Esophagus mucosa (tissue), 1 donor: ENCODE measurements at regions not wholly inside any gene's neighbourhood (a gene's known extent, or its start where the extent isn't known, plus 50 kb on each side); places are given as distances from the start of the nearest gene placed in this dataset.

Experiments
- ATAC-seq: fragments of 200-7000 bp; cut with Tn5 transposase; one replicate; pipeline ENCODE4 v1.9.1; 2020
- donor health status: DM: yes; HTN: yes; CAD: no.

DNA sequence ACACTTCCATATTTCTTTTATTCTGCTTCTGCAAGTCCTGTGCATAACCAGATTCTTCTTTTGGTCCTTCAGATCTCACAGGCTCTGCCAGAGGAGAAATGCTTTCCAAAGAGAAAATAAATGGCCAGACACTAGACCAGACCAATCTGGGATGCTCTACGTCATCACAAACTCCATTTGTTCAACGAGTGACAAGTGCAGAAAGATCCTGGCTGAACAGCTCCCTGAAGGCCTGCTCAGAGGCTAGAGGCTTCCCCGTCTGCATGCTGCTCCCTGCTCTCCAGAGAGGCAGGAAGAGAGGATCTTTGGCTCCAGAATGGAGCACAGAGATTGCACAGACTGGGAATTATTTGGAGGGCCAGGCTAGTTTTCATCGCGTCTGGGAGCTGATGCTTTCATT, 232.7 kb downstream of the MAF start:
- no peak for ATAC-seq

DNA sequence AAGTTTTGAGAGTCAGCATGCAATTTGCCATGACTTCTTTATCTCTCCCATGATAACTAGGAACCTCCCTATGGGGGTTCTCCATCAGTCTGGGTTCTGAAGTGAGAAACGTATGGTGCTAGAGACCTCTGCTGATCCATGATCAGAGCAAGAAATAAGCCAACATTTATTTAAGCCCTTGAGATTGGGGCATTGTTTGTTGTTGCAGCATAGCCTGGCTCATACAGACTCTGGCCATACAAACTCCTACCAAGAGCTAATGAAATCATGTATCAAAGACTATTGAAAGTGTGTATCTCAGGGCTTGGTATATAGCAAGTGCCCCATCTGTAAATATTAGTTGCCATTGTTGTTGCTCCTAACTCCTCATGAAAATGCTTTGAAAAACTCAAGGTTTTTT, 233.9 kb downstream of the MAF start:
- no peak for ATAC-seq

DNA sequence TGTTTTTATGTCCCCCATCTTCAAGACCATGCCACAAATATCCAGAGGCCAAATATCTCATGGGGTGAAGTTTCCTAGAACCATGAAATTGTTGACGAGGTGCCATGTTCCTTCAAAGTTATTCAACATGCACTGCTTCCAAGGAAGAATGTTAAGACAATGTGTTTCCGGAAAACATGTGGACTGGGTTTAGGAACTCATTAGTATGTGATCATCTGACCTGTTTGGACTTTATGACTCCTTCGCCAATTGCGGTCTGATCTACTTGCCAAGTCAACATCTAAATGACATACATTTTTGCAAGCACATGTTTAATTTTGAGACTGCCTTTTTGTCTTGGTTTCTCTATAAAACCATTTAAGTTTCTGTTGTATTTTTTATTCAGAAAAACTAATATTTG, 234.8 kb downstream of the MAF start:
- ATAC-seq, result no peak

DNA sequence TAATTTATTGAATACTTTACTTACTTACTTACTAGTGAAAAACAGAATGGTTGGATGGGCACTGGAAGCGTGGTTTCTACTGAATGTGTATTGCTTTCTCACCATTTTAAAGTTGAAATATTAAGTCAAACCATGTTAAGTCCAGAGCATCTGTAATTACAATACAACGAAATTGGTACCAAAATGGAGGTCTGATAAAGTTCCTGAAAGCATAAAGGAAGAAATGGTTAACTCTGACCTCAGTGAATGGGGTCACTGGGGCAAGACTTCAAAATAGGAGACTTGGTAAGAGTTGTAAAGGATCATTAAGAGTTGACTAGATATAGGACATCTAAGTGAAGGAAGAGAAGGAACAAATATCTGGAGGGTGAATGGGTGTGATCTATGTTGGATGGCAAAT, 237.1 kb downstream of the MAF start:
- ATAC-seq, result no peak

DNA sequence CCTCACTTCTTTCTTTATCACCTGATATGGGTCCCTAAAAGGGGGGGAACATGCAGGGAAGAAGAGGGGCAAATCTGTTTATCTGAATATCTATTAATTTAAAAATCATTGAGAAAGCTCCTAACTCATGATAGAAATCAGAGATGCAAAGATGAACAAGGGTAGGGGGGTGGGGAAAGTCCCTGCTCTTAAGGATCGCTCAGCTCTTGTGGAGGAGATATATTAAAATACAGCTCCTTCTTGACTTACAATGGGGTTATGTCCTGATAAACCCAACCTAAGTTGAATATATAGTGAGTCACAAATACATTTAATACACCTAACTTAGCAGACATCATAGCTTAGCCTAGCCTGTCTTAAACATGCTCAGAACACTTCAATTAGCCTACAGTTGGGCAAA, 237.5 kb downstream of the MAF start:
- ATAC-seq, result peak; percentile 45

DNA sequence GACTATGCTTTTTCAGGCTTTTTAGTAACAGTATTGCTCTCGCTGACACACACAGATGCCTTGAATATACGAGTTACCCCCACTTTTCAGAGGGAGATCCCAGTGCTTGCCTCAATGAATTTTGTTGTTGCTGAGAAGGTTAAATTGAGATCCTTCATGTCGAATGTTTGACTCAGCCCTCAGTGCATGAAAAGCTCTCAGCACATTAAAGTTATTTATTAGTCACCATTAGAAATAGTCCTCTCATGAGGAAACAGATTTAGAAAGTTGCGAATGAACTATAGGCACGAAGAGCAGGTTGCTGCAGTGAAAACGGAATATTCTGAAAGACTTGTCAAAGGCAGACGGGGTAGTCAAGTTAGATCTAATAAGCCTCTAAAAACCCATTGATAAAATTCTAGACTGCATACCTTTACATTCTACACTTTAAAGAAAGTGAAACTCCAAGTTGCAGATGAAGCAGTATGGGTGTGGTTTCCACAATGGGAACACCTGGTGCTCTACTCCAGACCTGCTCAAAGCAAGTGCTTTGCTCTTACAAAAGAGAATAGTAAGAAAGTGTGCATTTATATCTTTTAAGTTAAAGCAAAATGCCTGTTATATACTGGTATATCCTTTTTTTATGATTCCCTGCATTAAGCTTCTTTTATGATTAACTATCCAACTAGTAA, 238.1 kb downstream of the MAF start:
- ATAC-seq, result peak; percentile 55

DNA sequence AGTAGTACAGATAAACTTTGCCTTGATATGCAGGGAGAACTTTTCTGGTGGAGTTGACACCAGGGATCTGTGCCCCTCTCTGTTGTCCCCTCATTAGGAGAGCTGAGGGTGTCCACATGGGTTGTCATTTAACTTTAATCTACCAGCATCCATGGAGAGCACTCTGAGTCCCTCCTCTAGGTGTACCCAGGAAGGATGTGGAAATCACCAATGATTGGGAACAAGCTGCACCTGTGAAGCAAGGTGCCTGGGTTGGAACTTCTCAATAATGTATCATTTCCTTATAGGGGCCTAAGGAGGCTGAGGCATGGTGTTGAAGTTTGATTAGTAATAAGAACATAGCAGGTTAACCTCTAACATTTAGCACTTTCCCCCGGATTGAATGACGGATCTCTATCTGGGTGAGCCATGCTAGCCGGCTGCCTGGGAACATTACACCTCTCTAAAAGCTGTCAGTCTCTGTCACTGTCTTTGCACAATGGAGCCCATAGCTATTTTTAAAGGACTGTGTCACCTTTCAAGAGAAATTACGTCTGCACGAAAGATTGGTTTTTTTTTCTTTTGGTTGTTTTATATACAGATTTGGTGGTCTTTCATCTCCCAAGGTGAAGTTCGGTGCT, 239.3 kb downstream of the MAF start:
- no peak for ATAC-seq

DNA sequence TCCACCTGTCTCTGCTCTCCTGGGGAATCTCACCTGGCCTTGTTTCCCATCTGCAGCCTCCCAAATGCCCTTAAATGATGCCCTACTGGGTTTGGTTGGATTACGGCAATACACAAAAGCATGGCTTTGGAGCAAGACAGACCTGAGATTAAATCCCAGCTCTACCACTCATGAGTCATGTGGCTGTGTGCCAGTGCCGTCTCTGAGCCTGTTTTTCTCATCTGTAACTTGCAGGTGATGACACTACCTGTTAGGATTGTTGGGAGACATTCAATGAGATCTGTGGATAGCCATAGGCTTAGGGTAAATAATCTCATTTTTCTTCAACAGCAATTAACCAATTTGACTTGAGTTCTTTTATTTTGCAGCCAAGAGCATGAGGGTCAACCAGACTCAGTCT, 240.3 kb downstream of the MAF start:
- peak; percentile 90 for ATAC-seq

DNA sequence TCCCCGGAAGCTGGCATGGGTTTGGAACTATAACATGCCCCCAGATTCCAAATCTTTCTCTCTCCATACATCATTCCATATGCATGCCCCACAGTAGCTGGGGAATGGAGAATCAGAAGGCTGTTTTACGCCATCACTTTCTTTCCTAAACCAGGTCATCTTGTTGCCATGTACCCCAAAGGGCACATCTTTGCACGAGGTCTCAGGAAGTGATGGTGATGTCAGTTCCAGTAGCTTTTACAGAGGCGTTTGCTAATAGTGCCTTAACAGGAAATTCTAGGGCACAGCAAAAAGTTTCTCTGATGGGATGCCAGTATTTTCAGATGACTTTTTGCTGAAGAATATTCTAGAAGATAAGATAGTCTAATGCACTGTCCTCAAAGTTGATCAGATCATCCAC, 241.5 kb downstream of the MAF start:
- ATAC-seq, result no peak

DNA sequence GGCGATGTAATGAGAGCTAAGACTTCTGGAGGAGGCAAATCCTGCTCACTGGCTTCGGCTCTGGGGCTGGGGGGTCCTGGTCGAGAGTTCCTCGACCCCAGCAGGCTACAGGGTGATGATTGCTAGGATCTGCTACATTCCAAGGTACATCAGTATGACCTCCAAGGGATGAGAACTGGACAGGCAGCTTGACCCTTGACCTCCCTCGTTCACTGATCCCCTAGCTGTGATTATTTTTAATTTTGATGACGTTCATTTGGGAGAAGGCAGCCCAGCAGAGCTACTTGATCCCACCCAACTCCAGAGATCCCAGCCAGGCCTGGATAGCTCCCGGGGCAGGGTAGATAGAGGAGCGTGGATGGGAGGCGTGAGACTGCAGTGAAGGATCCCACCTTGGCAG, 242.3 kb downstream of the MAF start:
- no peak for ATAC-seq

DNA sequence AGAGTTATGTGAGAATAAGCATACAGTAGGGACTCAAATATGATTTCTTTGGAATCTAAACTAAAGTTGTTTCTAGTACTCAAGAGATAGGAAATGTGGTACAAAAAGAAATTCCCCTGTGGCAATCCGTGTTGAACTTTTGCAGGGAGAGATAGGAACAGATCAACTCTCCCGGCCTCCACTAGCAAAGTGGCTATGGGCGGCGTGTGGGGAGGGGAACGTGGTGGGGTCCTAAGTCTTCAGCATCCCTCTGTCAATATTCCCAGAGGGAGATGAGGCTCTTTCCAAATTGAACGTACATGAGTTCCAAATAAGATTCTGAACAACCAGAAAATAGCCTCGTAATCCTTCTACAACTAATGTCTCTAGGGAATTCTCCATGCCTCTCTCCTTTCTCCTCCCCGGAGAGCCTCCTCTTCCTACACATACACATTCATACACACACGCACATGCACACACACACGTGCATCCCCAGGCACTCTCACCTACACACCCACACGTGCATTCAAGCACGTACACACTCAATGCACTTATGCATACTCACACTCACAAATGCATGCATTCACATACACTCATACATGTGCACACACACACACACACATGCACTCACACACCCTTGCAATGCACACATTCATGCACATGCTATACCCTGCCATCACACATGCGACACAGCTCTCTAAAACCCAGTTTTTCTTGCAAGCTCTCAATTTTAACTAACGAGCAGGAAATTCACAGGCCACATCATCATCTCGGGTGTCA, 244.8 kb downstream of the MAF start:
- ATAC-seq, result no peak

DNA sequence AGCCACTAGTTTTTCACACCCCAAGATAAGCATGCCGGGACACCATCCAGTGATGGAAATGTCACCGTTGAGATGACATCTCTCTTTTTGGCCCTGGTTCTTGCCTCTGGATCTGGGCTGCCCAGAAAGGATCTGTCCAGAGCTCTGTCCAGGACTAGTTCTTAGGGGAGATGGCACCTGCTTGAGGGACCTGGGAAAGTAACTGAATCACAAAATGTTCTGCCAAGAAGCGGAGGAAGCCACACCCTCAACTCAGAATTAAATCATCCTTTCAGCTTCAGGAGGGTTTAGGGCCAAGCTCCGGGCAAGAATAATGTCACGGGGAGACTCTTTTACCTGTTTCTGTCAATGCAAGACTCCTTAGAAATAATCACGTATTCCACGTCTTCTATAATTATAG, 248.6 kb downstream of the MAF start:
- peak; percentile 61 for ATAC-seq

DNA sequence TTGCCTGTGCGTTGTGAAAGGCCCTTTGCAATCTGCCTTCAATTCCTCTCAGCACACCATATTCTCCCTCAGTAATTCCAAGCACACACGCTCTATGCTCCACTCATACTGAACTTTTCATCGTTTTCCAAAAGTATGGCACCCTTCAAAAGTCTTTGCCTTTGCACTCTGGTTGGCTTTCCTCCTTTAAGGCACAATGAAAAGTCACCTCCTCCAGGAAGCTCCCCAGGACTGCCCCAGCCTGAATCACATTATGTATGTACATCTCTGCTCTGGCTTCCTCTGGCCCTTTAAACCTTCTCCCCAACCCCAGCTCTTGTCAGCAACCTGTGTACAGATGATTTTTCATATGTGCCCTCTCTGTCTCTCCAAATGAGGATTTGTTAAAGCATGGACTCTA, 250.7 kb downstream of the MAF start:
- ATAC-seq, result no peak

DNA sequence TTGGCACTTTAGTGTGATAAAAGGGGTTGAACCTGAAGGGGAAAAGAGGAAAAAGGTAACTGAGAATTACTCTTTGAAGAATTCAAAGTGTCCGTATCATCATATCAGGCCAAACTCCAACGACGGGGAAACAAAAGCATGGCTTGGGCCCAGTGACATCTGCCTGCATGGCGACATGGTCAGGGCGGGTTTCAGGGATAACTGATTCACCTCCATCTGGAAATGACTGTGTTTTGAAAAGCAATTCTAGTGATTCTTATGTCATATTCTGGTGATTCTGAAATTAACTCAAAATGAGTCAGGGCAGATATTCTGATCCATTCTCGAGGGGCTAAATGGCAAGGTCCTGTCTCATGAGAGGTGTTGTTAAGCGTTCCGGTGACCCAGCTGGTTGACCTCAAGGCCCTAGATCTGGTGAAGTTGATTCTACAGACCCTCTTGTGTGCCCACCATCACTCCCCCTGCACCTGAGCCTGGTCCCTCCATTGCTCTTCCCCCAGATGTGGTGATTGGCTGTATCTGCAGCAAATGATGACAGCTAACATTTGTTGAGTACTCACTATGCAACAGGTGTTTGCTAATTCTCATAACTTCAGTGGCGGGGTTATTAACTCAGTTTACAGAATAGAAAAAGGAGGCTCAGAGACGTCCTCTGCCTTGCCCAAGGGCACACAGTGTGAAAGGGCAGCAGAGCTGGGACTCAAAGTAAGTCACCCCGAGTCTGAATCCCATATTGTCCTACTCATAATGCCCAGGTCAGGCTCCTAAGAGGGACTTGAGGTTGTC, 251.8 kb downstream of the MAF start:
- ATAC-seq, result no peak

DNA sequence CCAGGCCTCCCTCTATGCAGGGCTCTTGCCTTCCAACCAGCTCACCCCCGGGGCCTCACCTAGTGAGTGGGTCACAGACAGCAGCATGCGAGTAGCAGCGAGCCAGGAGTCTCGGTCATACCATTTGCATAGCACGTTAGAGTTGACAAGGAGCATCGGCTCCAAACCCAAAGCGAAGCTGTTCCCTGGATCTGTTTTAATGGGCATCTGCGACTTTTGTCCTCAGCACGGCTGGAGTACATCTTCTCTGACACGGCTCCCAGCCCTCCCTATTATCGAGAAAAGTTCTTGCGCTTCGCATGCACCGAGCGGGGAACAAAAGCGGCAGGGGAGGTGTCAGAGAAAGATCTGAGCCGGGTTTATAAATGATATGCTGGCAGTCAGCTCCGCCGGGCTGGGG, 253.3 kb downstream of the MAF start:
- no peak for ATAC-seq

DNA sequence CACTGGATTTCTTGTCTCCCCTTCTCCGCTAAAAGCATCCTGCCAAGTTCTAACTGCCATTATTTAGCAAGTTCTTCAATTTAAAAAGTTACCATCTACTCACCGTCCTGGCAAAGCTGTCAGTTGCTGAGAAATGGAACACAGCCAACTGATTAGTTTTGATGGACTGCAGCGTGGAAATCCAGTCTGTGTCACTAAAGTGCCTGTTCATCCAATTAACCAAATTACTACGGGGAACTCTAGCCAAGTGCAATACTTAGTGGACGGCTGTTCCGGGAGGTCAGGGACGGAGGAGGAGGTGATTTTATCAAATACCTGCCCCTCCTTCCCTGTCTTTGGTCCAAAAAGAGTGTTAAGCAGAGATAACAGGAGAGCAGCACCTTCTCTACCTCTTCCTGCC, 260.7 kb downstream of the MAF start:
- no peak for ATAC-seq

DNA sequence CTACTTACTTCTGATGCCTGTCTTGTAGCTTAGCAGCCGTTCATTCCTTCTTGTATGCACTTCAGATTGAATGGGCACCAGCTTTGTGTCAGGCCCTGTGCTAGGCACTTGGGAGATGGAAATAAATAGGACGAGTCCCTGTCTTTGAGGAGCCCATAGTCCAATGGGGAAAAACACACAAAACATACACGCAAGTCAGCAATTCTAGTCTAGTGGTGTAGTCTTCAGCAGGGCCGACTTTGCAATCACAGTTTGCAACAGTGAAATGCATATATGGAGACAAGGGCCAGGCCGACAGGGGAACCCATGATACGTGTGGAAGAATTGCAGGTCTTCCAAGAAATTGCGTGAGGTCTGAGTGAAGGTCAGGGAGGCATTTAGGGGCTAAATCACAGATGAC, 262.6 kb downstream of the MAF start:
- ATAC-seq, result no peak

DNA sequence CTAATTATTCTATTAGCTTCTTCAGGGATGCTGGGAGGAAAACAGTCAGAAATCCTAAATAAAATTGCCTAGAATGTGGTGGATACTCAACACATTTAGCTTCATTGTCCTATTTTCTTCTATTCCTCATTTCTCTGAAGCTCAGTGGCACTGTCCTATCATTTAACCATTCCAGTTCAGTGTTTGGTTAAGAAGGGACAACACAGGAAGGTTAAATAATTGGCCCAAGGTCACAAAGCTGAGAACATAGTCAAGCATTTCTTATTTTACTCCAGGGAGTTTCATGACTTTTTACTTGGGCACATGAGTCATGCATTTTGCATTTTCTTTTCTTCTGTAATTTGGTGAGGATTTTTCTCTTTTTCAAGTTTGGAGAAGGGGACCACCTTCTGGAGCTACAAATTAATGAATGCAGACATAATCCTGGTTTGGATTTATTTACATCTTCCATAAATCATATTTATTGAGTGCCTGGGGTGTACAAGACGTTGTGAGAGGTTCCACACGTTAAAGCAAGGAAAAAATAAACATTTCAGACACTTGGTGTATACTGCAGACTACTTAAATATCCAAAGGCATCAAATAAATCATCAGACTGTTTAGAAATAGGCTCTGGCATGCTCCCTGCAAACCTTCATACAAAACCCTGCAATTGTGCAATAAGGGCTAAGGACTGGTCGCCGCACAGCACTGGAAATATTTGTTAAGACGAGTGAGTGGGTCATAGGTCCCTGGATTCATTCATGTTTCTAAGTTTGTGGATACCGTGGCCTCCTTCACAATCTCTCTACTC, 263.9 kb downstream of the MAF start:
- ATAC-seq, result peak; percentile 48

DNA sequence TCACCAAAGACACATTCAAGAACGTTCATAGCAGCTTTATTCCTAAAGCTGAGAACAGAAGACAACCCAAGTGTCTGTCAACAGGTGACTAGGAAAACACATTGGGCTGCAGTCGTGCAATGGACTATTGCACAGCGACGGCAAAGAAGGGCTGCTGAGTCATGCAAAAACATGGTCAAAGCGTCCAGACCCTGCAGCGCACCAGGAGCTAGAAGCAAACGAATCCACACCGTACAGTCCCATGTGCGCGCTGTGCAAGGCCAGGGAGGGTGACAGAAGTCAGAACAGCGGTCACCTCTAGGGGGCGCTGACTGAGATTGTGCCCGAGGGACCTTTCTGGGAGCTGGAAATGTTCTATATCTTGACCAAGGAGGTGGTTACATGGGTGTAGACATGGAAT, 266.4 kb downstream of the MAF start:
- no peak for ATAC-seq

DNA sequence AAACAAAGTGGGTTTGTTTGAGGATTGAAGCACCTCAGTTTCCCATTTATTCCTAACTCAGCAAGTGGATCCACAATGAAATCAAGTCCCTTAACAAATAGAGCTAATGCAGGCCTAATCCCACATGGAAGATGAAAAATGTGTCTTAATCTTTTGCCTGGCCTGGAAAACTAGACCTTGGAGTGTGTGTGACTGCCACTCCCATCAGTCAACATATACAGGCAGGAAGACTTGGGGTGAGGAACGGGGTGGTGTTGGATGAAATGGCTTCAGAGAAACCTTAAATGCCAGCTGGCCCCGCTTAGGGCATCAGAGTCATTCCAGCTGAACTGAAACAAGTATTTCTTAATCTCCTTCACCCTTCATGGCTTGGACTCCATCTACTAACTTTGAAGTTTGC, 269.5 kb downstream of the MAF start:
- ATAC-seq, result no peak

DNA sequence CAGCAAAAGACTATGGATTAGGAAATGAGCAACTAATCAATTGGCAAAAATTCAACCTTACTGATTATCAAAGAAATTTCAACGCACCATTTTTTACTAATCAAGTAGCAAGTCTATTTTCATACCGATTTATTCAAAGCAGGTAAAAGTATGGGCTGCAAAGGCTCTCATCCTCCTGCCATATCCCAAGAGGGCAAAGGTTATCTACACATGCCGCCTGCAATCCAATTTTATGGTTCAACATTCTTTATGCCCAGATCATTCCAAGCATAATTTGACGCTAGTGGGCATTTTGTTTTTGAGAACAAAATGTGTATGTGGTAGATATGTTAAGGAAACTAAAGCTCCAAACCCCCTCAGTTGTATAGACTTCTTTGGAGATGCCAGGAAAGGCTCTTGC, 270.6 kb downstream of the MAF start:
- ATAC-seq, result no peak

DNA sequence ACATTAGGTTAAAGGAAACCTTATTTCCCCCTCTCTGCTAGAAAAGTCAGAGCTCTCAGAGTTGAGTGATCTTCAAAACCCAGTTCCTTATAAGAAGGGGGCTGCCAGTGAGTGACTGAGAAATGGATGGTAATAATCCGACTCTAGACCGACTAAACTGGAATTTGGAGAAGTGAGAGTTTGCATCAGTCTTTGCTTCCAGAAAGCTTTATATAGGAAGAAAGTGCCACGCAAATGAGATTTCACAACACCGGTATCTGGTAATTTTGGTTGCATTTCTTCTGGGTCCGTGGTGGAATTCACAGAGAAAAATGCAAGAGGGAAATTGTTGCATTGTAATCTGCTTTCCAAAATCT, 271.4 kb downstream of the MAF start:
- no peak for ATAC-seq
